Activated CD4-positive, alpha-beta T cell treated with anti-CD3 and anti-CD28 coated beads, Interleukin-2, amount 10 ng/mL, durations not matched to agents 7 days and 5 days (primary cell): ENCODE measurements at regions not wholly inside any gene's neighbourhood (a gene's known extent, or its start where the extent isn't known, plus 50 kb on each side); places are given as distances from the start of the nearest gene placed in this dataset.

Experiments used
- CTCF ChIA-PET: fragments of 350-600 bp; sonication (Branson Sonifier 250); formaldehyde crosslinking; loops from one replicate; lab custom pipeline; 2021; ENCODE audit warnings: antibody characterized with exemption; lab: Charles Lee
- POLR2A ChIA-PET: fragments of 350-600 bp; sonication (Branson Sonifier 250); formaldehyde crosslinking; loops from one replicate; lab custom pipeline; 2021; ENCODE audit warnings: antibody characterized with exemption; lab: Charles Lee
- DNase-seq: peaks from one replicate; pipeline ENCODE4 v3.0.0-alpha.2; 2020
- H3K27ac Mint-ChIP-seq: one replicate; pipeline ENCODE4 v1.8.0; 2021; ENCODE audit warnings: mild to moderate bottlenecking, moderate library complexity, mixed read lengths
- H3K27me3 Mint-ChIP-seq: one replicate; pipeline ENCODE4 v1.8.0; 2021; ENCODE audit warnings: mixed read lengths
- H3K36me3 Mint-ChIP-seq: one replicate; pipeline ENCODE4 v1.8.0; 2021; ENCODE audit warnings: low read depth, mixed read lengths
- H3K4me1 Mint-ChIP-seq: one replicate; pipeline ENCODE4 v1.8.0; 2021; ENCODE audit warnings: mixed read lengths
- H3K4me3 Mint-ChIP-seq: one replicate; pipeline ENCODE4 v1.8.0; 2021; ENCODE audit warnings: mild to moderate bottlenecking, moderate library complexity, mixed read lengths
- H3K9me3 Mint-ChIP-seq: one replicate; pipeline ENCODE4 v1.8.0; 2021; ENCODE audit warnings: mixed read lengths

DNA sequence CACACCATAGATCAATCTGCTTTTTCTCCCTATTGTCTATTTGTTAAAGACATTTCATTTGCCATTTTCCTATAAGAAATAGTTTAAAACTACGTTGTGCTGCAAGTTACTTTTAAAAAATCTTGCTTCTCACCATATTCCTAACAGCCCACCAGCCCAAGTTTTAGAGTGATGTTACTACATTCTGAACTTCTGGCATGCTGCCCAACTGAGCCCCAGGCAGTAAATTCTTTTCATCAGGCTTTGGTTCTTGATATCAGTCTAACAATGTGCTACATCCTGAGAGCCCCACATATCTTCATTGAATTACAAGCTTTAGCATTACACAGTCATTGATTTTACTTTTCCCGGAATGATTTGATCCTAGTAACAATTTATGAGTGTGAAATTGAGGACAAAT is 283.8 kb upstream of the IL1RAPL1 start:
- CTCF ChIA-PET: no interaction called here
- H3K4me1 Mint-ChIP-seq: no peaks in the 10 kb centered on the region
- no peak overlapping the region for H3K27ac Mint-ChIP-seq
- no peaks in the 10 kb centered on the region for H3K9me3 Mint-ChIP-seq
- no peaks in the 10 kb centered on the region for H3K27me3 Mint-ChIP-seq
- POLR2A ChIA-PET: no interaction called here
- no peak overlapping the region for H3K4me3 Mint-ChIP-seq
- no peak for DNase-seq
- no peaks in the 10 kb centered on the region for H3K36me3 Mint-ChIP-seq

DNA sequence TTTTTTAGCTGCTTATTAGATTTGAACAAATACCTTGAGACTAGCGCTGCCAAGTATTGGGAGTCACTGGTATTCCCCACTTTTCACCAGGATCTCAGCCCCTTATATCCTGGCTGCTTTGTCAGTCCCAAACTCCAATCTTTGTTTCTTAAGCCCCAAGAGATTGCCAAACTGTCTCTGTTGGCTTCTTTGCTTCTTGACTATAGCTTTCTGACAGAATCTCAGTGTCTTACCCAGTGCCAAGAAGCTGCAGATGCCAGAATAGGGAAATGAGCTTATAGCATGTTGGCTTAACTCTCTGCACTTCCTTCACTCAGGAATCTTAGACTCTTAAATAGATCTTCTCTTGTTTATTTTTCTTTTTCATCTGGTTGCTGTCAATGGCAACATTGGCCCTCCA is 297.5 kb upstream of the DCAF8L1 start:
- Mint-ChIP-seq H3K9me3 (peaks cover 3% of the 10 kb centered on the region), H3K4me3 (no peak overlapping the region), H3K27ac (no peak overlapping the region), H3K4me1 (no peaks in the 10 kb centered on the region), H3K36me3 (no peaks in the 10 kb centered on the region), H3K27me3 (no peaks in the 10 kb centered on the region)
- CTCF ChIA-PET: no interaction called here
- POLR2A ChIA-PET: no interaction called here
- DNase-seq: no peak

GRCh38 chrX:28278251-28278650 is 297.0 kb upstream of the DCAF8L1 start:
- Mint-ChIP-seq H3K27ac (no peak overlapping the region), H3K4me3 (no peak overlapping the region), H3K27me3 (no peaks in the 10 kb centered on the region), H3K36me3 (no peaks in the 10 kb centered on the region), H3K4me1 (no peaks in the 10 kb centered on the region), H3K9me3 (peaks cover 3% of the 10 kb centered on the region)
- DNase-seq: no peak
- ChIA-PET CTCF (no interaction called here), POLR2A (no interaction called here)

DNA sequence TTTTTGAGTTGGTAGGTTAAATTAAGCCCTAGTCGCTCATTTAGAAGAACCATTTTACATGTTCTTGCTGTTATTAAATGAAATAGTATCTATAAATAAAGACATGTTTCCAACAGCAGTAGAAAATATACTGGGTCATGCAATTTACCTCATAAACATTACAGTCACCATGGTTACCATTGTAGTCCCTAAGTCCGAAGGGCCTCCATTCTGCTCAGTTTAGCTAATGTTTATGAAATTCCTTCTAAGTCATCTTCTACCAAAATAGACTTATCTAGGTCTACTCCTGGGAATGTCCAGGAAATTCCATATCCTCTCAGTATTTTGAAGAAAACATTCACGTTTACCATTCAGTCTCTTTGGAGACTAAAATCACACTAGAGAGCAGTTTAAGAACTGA is 292.5 kb upstream of the DCAF8L1 start:
- Mint-ChIP-seq H3K9me3 (no peaks in the 10 kb centered on the region), H3K4me3 (no peak overlapping the region), H3K27ac (no peak overlapping the region), H3K4me1 (no peaks in the 10 kb centered on the region), H3K27me3 (no peaks in the 10 kb centered on the region), H3K36me3 (no peaks in the 10 kb centered on the region)
- POLR2A ChIA-PET: no interaction called here
- no peak for DNase-seq
- CTCF ChIA-PET: no interaction called here

- H3K9me3 Mint-ChIP-seq: no peaks in the 10 kb centered on the region
- no peaks in the 10 kb centered on the region for H3K27me3 Mint-ChIP-seq
- POLR2A ChIA-PET: no interaction called here
- CTCF ChIA-PET: no interaction called here
- no peak for DNase-seq
- no peaks in the 10 kb centered on the region for H3K4me1 Mint-ChIP-seq
- no peak overlapping the region for H3K27ac Mint-ChIP-seq
- H3K36me3 Mint-ChIP-seq: no peaks in the 10 kb centered on the region
- H3K4me3 Mint-ChIP-seq: no peak overlapping the region
These were observed 265.4 kb upstream of the DCAF8L1 start for GRCh38 chrX:28246675-28247074.

- H3K36me3 Mint-ChIP-seq: no peaks in the 10 kb centered on the region
- H3K27me3 Mint-ChIP-seq: no peaks in the 10 kb centered on the region
- H3K4me1 Mint-ChIP-seq: no peaks in the 10 kb centered on the region
- no peaks in the 10 kb centered on the region for H3K9me3 Mint-ChIP-seq
- DNase-seq: no peak
- ChIA-PET CTCF (no interaction called here), POLR2A (no interaction called here)
- H3K4me3 Mint-ChIP-seq: no peak overlapping the region
- H3K27ac Mint-ChIP-seq: no peak overlapping the region
These were observed 248.0 kb upstream of the DCAF8L1 start for GRCh38 chrX:28229217-28229616.

- Mint-ChIP-seq H3K27ac (no peak overlapping the region), H3K27me3 (no peaks in the 10 kb centered on the region), H3K4me1 (no peaks in the 10 kb centered on the region), H3K36me3 (no peaks in the 10 kb centered on the region), H3K4me3 (no peak overlapping the region), H3K9me3 (no peaks in the 10 kb centered on the region)
- POLR2A ChIA-PET: no interaction called here
- DNase-seq: no peak
- CTCF ChIA-PET: no interaction called here
These were observed 244.3 kb upstream of the DCAF8L1 start for GRCh38 chrX:28225513-28225912.

DNA sequence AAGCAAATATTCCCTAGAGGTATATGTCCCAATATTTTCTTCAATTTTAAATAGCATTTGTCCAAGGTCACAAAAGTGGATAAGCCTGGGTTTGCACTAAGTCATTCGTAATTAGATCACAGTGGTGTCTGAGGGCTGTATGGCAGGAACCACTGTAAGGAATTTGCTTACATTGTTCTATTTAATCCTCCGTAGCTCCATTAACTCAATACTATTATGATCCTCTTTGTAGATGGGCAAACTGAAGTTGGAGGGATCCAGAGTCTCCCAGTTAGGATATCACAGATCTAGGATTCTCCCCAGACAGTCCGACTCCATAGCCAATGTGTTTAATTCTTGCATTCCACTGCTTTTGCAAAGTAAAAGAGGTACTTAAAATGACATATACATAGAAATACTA is 242.7 kb upstream of the DCAF8L1 start:
- no peak for DNase-seq
- CTCF ChIA-PET: no interaction called here
- POLR2A ChIA-PET: no interaction called here
- no peaks in the 10 kb centered on the region for H3K4me1 Mint-ChIP-seq
- no peak overlapping the region for H3K4me3 Mint-ChIP-seq
- H3K27me3 Mint-ChIP-seq: no peaks in the 10 kb centered on the region
- H3K9me3 Mint-ChIP-seq: no peaks in the 10 kb centered on the region
- H3K36me3 Mint-ChIP-seq: no peaks in the 10 kb centered on the region
- H3K27ac Mint-ChIP-seq: no peak overlapping the region

DNA sequence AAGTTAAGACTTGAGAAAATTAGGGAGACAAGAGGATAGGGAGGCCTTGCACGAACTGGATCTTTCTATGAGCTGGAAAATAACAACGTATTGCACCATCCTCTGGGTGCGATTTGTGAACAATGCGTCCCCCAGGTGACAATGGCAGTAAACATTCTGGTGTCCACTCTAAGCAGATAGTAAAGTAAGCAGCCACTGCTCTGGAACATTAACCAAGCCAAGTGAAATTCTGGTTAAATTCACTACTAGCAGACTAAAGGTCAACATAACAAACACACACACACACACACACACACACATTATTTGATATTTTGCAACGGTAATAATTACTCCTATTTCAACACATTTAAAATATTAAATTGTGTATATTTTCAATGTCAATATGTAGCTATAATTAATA is 242.2 kb upstream of the DCAF8L1 start:
- no peak for DNase-seq
- Mint-ChIP-seq H3K4me3 (no peak overlapping the region), H3K27ac (no peak overlapping the region), H3K4me1 (no peaks in the 10 kb centered on the region), H3K9me3 (no peaks in the 10 kb centered on the region), H3K36me3 (no peaks in the 10 kb centered on the region), H3K27me3 (no peaks in the 10 kb centered on the region)
- ChIA-PET POLR2A (no interaction called here), CTCF (no interaction called here)

GRCh38 chrX:28205905-28206304 is 224.7 kb upstream of the DCAF8L1 start:
- Mint-ChIP-seq H3K4me1 (no peaks in the 10 kb centered on the region), H3K4me3 (no peak overlapping the region), H3K27me3 (no peaks in the 10 kb centered on the region), H3K9me3 (peaks cover 4% of the 10 kb centered on the region), H3K36me3 (no peaks in the 10 kb centered on the region), H3K27ac (no peak overlapping the region)
- ChIA-PET CTCF (no interaction called here), POLR2A (no interaction called here)
- no peak for DNase-seq

GRCh38 chrX:28205126-28205525 is 223.9 kb upstream of the DCAF8L1 start:
- Mint-ChIP-seq H3K4me1 (no peaks in the 10 kb centered on the region), H3K4me3 (no peak overlapping the region), H3K27ac (no peak overlapping the region), H3K27me3 (no peaks in the 10 kb centered on the region), H3K36me3 (no peaks in the 10 kb centered on the region), H3K9me3 (peaks cover 4% of the 10 kb centered on the region)
- no peak for DNase-seq
- POLR2A ChIA-PET: no interaction called here
- CTCF ChIA-PET: no interaction called here

- ChIA-PET POLR2A (no interaction called here), CTCF (no interaction called here)
- no peaks in the 10 kb centered on the region for H3K36me3 Mint-ChIP-seq
- no peak overlapping the region for H3K4me3 Mint-ChIP-seq
- no peak for DNase-seq
- H3K4me1 Mint-ChIP-seq: no peaks in the 10 kb centered on the region
- H3K27me3 Mint-ChIP-seq: no peaks in the 10 kb centered on the region
- H3K9me3 Mint-ChIP-seq: no peaks in the 10 kb centered on the region
- no peak overlapping the region for H3K27ac Mint-ChIP-seq
These were observed 207.8 kb upstream of the DCAF8L1 start for GRCh38 chrX:28189011-28189410.

GRCh38 chrX:28188526-28188925 is 207.3 kb upstream of the DCAF8L1 start:
- Mint-ChIP-seq H3K27me3 (no peaks in the 10 kb centered on the region), H3K36me3 (no peaks in the 10 kb centered on the region), H3K27ac (no peak overlapping the region), H3K4me3 (no peak overlapping the region), H3K4me1 (no peaks in the 10 kb centered on the region), H3K9me3 (no peaks in the 10 kb centered on the region)
- POLR2A ChIA-PET: no interaction called here
- no peak for DNase-seq
- CTCF ChIA-PET: no interaction called here

DNA sequence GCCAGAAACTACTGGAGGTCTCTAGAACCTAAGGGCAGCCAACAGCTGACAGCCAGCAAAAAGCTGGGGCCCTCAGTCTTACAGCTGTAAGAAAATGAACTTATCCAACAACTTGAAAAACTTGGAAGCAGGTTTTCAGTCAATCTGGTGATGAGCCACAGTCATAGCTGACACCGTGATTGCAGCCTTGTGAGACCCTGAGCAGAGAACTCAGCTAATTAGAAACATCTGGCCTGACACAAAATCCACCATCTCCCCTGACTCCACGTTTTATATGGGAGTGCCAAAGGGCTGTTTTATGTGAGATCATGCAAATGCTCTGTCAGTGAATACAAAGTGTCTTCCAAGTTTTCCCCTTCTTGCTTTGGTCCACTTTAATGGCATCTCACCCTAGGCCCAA is 198.8 kb upstream of the DCAF8L1 start:
- CTCF ChIA-PET: no interaction called here
- peaks cover 2% of the 10 kb centered on the region for H3K9me3 Mint-ChIP-seq
- no peaks in the 10 kb centered on the region for H3K36me3 Mint-ChIP-seq

DNA sequence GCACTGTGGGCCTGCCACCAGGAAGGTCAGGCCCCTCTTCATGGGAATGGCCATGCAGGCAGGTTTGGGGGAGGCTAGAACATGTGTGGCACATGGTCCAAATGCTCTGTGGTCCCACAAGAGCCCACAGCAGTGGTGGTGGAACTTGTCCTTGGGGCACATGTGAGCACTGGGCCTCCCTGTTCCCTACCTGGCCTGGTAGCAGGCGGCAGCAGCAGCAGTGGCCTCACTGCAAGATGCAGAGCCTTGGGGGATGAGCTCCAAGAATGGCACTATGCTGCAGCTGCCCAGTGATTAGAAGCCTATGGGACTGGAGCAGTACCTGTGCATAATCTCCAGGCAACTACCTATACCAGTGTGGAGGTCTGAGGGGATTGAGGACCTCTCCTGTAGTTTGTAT is 197.0 kb upstream of the DCAF8L1 start:
- no peak overlapping the region for H3K4me3 Mint-ChIP-seq
- ChIA-PET CTCF (no interaction called here), POLR2A (no interaction called here)
- no peak overlapping the region for H3K27ac Mint-ChIP-seq
- DNase-seq: no peak
- H3K4me1 Mint-ChIP-seq: no peaks in the 10 kb centered on the region
- H3K27me3 Mint-ChIP-seq: no peaks in the 10 kb centered on the region
- no peaks in the 10 kb centered on the region for H3K36me3 Mint-ChIP-seq
- peaks cover 2% of the 10 kb centered on the region for H3K9me3 Mint-ChIP-seq

More for the DNA sequence above, 198.8 kb upstream of the DCAF8L1 start:
- no peak for DNase-seq
- POLR2A ChIA-PET: no interaction called here
- Mint-ChIP-seq H3K4me1 (no peaks in the 10 kb centered on the region), H3K4me3 (no peak overlapping the region), H3K27ac (no peak overlapping the region), H3K27me3 (no peaks in the 10 kb centered on the region)
